ENCODE measurements at regions not wholly inside any gene's neighbourhood (a gene's known extent, or its start where the extent isn't known, plus 50 kb on each side); places are given as distances from the start of the nearest gene placed in this dataset.
"Not testable (repeated sequence)": the region's sequence is repeated elsewhere in the genome, so short reads cannot be mapped to it uniquely, and the experiment has no call there.

DNA sequence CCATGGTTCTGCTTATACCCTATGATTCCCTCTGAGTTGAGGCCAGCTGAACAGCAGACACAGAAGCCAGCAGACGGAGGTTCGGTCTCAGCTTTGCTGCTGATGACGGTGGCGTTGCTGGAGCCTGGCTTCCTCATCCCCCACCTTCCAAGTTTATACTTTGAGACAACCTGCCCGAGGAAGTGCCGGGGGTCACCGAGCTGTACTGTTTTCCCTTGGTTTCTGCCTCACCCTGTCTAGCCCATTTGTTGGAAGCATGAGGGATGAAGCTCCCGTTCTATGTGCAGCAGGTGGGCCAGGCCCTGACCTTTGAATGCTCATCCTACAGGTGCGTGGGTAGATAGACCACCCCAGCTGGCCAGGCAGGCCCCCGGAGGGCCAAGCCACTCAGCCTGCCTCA lies 117.3 kb downstream of the MYCN start:
- DNase-seq = no peak

- DNase-seq = no peak
Observed at GRCh38 chr2:16055848-16056580, 115.7 kb downstream of the MYCN start.

DNA sequence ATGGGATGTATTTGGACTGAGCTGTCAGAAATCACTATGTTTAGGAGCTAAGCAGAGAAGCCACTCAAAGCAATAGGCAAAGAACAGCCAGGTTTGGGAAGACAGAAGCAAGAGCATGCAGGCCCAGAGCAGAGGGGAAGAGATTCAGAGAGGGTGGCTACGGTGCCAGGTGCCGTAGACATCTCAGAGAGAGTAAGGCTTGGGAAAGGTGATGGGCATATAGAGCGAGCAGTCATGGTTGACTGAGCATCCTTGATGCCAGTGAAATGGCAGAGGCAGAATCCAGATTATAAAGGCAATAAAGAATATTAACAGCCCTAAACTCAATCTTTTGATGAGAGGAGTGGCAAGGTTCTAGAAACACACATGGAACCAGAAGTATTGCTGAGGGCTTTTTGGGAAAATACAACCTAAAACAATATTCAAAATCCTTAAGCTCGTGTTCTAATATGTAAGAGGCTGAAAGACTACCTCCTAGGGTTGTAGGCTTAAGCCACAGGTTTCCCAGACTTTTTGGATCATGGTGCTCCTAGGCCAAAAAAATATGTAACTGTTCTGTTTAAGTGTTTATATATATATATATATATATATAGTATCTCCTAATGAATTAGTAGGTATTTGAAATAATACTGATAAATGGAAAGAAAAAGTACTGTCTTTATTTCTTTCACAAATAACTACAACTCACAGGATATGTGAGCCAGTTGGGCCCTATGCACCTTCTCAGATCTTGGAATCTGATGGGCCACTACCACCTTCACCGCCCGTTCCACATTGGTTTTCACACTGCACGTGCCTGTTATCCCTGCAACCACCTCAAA lies 113.3 kb downstream of the MYCN start:
- DNase-seq = no peak

GRCh38 chr2:16052571-16053052 lies 112.3 kb downstream of the MYCN start:
- not testable (repeated sequence) for DNase-seq

GRCh38 chr2:16051841-16052564 lies 111.7 kb downstream of the MYCN start:
- DNase-seq = no peak

DNA sequence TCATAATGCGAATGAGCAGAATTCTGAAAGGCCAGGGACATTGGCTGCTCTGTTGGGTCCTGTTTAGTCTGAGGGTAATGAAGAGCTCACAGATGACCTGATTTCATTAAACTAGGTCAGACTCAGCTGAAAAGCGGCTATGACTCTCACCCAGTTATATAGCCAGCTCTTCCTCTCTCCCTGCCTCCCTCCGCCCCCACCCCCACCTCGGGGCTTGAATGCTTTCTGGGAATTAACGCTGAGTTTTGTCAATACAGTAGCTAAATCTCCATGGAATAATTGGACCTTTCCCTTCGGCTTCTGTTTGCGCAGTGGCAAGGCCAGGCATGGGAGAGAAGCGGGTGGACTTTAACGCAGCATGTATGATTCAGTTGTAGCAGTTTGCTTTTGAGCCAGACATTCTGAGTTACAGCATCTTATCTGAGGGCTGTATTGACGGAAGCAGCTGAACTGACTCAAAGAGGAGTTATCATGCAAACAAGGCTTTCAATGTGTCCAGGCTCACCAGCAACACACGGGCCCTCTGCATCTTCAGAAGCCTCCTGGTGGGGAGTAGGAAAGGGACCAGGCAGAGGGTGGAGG lies 110.6 kb downstream of the MYCN start:
- no peak for DNase-seq

- DNase-seq = no peak
Observed at GRCh38 chr2:16050261-16050907, 110.0 kb downstream of the MYCN start.

DNA sequence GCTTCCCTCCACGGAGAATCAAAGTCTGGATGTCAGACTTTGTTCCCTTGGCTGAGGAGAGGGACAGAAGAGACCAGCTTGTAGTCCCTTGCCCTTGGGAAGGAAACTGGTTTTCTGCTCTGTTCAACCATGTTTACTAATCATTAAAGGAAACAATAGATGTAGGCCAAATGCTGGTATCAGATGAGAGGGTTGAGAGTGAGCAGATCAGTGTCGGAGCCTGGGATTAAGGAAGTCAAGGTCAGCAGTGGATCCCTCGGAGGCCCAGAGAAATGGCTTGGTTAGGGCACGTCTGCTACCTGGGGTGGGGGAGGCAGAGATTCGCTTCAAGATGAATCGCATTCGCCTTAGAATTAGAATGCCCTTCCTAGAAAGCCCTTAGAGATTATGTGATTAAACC lies 109.1 kb downstream of the MYCN start:
- DNase-seq = no peak

- no peak for DNase-seq
Observed at GRCh38 chr2:16048466-16048865, 108.1 kb downstream of the MYCN start.

GRCh38 chr2:16047701-16048100 lies 107.4 kb downstream of the MYCN start:
- no peak for DNase-seq

GRCh38 chr2:16046649-16047048 lies 106.3 kb downstream of the MYCN start:
- no peak for DNase-seq

GRCh38 chr2:16045653-16046352 lies 105.5 kb downstream of the MYCN start:
- no peak for DNase-seq

DNA sequence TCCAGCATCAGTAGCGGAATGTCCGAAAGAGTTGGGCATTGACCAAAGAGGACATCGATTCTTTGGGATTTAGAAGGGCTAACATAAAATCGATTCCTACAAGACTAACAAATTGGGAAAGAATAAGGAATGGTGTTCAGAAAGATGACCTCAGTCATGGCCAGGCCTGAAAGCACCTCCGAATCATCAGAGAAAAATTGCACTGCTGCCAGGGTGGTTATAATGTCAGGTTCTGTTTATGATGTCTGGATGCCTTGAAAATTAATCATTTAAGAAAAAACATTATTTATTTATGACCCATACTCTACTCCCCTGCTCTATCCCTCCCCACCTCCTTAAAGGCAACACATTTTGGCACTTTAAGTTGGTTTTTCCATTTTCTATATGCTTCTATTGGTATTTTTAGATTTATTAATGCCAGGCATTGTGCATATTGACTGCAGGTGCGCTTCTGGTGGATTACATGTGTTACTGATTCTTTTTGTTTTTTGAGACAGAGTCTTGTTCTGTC lies 104.7 kb downstream of the MYCN start:
- no peak for DNase-seq

DNA sequence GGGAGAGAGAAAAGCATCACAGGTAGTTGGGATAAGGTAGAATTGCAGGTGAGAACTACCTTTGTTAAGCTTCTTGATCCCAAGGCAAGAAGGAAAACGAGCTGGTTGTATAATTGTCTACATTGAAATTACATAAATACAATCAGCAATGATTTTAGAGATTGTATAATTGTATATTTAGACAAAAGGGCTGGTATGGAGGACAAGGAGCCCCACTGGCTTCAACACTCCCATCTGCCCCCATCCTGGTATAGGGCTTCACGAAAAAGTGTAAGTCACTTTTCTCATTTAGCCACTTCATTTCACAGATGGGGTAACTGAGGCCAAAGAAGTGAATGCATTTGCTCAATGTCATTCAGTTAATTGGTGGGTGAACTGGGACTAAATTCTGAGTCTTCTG lies 103.3 kb downstream of the MYCN start:
- no peak for DNase-seq

DNA sequence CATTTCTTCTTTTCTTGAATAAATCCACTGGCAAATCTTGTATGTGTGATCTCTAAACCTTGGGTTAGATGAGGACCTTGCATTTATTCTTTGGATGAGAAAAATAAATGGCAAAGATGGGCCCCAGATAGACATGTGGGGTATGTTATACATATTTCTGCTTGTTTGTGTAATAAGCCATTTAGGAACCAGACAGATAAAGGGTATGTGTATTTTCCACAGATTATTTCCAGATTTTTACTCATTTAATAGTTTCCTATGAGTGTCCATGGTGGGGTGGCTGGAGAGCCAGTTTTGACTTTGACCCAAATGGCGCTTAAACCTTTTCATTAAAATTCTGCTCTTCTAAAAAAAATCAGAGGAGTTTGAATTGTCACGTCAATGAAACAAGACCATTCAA lies 102.8 kb downstream of the MYCN start:
- DNase-seq = no peak

- no peak for DNase-seq
Observed at GRCh38 chr2:16042201-16042700, 101.9 kb downstream of the MYCN start.

- no peak for DNase-seq
Observed at GRCh38 chr2:16040271-16041010, 100.1 kb downstream of the MYCN start.

- no peak for DNase-seq
Observed at GRCh38 chr2:16039823-16040222, 99.5 kb downstream of the MYCN start.

GRCh38 chr2:16039055-16039454 lies 98.7 kb downstream of the MYCN start:
- no peak for DNase-seq

DNA sequence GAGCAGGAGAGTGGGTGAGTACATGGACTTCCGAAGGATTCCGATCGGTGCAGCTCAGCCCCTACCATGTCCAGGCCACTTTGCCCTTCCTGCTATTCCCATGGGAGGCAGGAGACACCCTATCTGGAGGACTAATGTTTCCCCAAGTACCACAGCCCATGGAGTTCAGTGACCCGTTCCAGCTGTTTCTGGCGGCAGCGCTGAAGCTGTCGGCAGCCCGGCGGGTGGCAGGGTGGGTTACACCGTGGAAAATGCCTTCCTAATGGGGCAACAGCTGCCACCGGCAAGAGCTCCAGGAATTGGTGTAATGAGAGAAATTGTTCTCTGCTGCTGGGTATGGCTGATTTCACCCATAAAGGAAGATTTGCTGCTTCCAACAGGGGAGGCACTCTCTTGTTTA lies 98.3 kb downstream of the MYCN start:
- DNase-seq = no peak
